ENCODE measurements at regions not wholly inside any gene's neighbourhood (a gene's known extent, or its start where the extent isn't known, plus 50 kb on each side); places are given as distances from the start of the nearest gene placed in this dataset.

DNA sequence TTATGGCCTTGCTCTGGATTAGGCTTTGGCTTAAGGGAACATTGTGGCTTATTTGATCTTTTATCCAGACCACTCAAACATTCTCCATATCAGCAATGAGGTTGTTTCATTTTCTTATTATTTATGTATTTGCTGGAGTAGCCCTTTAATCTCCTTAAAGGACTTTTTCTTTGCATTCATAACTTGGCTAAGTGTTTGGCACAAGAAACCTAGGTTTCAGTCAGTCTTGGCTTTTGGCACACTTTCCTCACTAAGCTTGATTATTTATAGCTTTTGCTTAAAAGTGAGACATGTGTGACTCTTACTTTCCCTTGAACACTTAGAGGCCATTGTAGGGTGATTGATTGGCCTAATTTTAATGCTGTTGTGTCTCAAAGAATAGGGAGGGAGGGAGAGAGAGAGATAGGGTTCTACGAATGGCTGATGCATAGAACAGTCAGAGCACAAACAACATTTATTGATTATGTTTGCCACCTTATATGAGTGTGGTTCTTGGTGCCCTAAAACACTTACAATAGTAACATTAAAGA is 2265.3 kb upstream of the C9orf72 start (continued):
- TF ChIP-seq, protein P1, sequence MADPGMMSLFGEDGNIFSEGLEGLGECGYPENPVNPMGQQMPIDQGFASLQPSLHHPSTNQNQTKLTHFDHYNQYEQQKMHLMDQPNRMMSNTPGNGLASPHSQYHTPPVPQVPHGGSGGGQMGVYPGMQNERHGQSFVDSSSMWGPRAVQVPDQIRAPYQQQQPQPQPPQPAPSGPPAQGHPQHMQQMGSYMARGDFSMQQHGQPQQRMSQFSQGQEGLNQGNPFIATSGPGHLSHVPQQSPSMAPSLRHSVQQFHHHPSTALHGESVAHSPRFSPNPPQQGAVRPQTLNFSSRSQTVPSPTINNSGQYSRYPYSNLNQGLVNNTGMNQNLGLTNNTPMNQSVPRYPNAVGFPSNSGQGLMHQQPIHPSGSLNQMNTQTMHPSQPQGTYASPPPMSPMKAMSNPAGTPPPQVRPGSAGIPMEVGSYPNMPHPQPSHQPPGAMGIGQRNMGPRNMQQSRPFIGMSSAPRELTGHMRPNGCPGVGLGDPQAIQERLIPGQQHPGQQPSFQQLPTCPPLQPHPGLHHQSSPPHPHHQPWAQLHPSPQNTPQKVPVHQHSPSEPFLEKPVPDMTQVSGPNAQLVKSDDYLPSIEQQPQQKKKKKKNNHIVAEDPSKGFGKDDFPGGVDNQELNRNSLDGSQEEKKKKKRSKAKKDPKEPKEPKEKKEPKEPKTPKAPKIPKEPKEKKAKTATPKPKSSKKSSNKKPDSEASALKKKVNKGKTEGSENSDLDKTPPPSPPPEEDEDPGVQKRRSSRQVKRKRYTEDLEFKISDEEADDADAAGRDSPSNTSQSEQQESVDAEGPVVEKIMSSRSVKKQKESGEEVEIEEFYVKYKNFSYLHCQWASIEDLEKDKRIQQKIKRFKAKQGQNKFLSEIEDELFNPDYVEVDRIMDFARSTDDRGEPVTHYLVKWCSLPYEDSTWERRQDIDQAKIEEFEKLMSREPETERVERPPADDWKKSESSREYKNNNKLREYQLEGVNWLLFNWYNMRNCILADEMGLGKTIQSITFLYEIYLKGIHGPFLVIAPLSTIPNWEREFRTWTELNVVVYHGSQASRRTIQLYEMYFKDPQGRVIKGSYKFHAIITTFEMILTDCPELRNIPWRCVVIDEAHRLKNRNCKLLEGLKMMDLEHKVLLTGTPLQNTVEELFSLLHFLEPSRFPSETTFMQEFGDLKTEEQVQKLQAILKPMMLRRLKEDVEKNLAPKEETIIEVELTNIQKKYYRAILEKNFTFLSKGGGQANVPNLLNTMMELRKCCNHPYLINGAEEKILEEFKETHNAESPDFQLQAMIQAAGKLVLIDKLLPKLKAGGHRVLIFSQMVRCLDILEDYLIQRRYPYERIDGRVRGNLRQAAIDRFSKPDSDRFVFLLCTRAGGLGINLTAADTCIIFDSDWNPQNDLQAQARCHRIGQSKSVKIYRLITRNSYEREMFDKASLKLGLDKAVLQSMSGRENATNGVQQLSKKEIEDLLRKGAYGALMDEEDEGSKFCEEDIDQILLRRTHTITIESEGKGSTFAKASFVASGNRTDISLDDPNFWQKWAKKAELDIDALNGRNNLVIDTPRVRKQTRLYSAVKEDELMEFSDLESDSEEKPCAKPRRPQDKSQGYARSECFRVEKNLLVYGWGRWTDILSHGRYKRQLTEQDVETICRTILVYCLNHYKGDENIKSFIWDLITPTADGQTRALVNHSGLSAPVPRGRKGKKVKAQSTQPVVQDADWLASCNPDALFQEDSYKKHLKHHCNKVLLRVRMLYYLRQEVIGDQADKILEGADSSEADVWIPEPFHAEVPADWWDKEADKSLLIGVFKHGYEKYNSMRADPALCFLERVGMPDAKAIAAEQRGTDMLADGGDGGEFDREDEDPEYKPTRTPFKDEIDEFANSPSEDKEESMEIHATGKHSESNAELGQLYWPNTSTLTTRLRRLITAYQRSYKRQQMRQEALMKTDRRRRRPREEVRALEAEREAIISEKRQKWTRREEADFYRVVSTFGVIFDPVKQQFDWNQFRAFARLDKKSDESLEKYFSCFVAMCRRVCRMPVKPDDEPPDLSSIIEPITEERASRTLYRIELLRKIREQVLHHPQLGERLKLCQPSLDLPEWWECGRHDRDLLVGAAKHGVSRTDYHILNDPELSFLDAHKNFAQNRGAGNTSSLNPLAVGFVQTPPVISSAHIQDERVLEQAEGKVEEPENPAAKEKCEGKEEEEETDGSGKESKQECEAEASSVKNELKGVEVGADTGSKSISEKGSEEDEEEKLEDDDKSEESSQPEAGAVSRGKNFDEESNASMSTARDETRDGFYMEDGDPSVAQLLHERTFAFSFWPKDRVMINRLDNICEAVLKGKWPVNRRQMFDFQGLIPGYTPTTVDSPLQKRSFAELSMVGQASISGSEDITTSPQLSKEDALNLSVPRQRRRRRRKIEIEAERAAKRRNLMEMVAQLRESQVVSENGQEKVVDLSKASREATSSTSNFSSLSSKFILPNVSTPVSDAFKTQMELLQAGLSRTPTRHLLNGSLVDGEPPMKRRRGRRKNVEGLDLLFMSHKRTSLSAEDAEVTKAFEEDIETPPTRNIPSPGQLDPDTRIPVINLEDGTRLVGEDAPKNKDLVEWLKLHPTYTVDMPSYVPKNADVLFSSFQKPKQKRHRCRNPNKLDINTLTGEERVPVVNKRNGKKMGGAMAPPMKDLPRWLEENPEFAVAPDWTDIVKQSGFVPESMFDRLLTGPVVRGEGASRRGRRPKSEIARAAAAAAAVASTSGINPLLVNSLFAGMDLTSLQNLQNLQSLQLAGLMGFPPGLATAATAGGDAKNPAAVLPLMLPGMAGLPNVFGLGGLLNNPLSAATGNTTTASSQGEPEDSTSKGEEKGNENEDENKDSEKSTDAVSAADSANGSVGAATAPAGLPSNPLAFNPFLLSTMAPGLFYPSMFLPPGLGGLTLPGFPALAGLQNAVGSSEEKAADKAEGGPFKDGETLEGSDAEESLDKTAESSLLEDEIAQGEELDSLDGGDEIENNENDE (IDR thresholded peaks at IDR 0.05; ENCODE audit: insufficient replicate concordance, low read length): no peak
